GM18907 (cell line): ENCODE measurements at regions not wholly inside any gene's neighbourhood (a gene's known extent, or its start where the extent isn't known, plus 50 kb on each side); places are given as distances from the start of the nearest gene placed in this dataset.

ENCODE experiments used
- ATAC-seq: cut with Tn5 transposase; IDR thresholded peaks from one replicate; pipeline ENCODE4 v1.9.1; 2021; ENCODE audit warnings: mild to moderate bottlenecking, moderate library complexity; ENCODE audit not compliant: unreplicated experiment

DNA sequence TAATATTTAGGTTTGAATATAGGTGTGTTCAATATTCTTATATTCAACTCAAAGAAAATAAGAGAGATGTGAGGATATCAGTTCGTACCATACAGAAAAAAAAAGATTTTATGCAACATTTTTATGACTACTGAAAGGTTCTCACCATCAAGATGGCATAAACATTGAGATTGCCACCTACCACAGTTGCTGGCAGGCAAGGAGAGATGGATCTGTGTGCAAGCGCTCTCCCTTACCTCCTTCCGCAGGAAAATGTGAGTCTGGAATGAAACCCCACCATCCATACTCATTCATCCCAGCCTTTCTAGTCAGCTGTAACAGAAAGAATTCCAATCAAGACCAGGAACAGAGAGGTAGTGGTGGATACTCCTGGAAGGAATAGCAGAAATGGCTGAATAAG, 376.9 kb downstream of the PPP3CA start:
- no peak for ATAC-seq

DNA sequence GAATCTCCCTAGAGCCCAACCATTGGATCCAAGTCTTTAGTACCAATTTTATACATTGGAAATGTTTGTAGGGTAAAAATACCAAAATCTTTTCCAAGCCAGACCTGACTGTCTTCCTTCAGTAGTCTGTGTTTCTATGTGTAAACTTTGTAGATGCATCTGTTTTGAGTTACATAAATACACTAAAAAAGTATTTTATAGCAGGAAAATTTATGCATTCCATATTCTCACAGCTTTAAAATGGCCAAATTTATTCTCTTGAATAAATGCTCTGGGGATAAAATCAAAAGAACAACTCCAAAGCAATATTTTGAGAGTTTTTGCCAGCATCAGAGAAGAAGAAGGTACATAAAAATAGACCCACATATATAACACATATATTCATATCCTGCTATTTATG, 377.4 kb downstream of the PPP3CA start:
- no peak for ATAC-seq

DNA sequence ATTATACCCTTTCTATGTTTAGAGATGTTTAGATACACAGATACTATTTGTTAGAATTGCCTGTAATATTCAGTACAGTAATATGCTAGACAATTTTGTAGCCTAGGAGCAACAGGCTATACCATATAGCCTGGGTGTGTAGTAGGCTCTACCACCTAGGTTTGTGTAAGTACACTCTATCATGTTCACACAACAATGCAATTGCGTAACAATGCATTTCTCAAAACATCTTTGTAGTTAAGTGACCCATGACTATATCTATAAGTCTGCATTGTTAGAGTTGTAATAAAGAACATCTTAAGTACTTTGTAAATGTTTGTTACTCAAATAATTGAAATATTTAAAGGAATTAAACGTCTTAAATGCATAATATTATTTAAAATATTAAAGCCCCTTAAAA, 379.3 kb downstream of the PPP3CA start:
- ATAC-seq: no peak

DNA sequence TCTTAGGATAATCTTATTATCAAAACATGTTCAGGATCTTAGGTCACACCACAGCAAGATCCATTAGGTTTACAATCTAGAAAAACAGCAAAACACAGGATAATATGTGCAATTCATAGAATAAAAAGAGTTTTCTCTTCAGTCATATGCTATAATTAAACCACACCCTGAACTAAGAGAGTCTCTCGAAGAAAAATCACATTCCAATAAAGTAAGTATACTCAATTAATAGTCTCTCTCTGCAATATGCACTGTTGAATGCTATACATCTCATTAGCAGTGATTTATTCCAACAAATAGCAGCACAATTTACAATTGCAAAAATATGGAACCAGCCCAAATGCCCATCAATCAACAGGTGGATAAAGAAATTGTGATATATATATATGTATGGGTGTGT, 383.7 kb downstream of the PPP3CA start:
- ATAC-seq: no peak

DNA sequence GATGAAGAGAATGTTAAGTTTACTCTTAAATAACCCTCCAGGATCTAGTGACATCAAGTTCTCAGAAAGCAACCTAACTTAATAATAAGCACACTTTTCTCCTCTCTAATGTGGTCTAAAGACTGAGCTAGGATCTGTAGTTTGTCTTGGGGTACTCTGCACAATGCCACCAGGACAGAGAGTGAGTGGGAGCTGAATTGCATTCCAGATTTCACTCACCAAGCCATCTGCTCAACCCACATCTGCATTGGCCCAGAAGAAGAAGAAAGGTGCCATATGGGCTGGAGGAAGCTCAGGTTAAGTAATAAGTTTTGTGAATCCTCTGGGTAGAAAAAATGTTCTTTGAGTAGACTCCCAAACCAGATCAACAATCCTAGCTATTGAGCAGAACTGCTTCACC, 384.6 kb downstream of the PPP3CA start:
- no peak for ATAC-seq

DNA sequence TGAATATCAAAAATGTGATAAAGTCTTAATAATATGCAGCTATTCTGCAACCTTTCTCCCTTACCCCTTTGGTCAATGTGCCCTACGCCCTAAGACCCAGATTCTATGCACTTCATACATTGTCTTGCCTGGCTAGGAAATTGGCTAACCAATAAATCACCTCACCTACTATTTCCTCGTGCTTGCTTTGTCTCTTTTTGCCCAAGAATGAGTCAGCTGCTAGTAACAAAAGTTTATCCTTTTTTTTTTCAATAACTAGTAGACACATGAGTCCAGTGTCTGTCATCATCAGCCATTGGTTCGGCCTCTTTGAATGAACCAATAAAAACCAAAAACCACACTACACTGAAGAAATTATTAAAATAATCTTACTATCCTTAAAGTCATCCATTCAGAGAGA, 387.1 kb downstream of the PPP3CA start:
- ATAC-seq: no peak

DNA sequence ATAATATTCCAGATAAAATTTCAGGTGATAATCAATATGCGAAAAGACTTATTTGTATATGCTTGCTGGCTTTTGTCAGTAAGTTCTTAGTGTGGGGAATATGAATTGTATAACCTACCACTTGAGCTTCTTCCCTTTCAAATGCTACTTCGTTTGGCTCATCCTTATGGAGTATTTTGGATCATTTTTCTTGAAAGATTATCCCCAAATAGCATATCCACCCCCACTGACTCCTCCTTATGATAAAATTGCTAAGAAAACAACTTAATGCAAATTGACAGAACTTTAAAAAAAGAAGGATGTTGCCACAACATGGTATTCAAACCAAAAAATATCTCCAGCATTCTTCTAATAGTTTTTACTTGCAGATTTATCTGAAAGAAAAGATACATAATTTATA, 393.3 kb downstream of the PPP3CA start:
- no peak for ATAC-seq

DNA sequence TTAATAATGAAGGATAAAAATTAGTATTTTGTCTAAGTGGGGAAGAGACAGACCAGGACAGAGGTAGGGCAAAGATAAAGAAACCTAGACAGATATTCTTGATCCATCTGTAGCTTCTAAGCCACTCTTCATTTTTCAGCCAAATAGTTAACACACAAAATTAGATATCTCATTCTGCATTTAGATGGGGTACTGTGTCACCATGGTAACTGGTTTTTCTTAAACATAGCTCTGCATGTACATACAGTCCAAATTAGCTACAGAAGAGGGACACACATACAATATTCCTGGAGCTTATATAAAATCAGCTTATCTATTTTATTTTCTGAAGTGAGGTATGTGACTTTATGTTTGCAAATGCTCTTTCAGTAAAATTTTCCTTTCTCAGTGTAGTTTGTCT, 393.7 kb downstream of the PPP3CA start:
- no peak for ATAC-seq

DNA sequence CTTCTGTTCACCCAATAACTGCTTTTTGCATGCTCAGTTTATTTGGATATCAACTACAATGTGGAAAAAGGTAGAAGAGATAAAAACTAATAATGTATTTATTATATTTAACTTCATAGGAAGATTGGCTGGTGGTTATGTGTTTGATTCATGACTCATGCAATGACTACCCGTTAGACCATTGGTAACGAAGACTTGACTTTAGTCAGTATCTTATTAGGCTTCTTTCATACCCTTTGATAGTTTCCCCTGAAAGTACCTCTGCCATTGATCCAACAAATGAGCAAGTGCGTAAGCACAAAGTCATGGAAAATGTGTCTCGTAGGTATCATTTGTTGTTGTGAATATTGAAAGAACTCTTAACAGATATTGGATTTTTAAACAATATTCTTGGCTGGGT, 394.7 kb downstream of the PPP3CA start:
- ATAC-seq: no peak

DNA sequence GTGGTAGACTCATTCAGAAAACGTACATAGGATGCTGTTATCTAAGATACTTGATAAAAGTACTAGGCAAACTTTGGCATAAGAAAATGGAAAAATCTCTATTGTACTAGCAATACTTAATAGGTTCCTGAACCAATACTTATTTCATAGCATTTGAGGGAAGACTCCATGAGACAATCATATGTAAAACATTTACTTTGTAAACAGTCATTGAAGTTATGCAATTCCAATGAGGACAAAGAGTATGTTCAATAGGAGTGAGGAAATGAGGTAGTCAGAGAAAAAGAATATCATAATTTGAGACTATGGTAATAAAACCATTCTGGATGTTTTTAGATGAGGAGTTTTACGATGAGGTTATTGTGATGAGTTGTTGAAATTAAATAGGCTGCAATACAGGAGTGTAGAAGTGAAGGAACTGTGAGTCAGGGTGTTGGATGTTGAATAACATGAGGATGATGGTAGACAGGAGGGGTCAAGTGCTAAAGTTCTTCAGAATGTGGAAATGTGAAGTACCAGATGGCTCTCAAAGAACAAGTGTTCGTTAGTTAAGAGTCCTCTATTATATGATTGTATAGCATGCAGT, 397.9 kb downstream of the PPP3CA start:
- ATAC-seq: no peak

DNA sequence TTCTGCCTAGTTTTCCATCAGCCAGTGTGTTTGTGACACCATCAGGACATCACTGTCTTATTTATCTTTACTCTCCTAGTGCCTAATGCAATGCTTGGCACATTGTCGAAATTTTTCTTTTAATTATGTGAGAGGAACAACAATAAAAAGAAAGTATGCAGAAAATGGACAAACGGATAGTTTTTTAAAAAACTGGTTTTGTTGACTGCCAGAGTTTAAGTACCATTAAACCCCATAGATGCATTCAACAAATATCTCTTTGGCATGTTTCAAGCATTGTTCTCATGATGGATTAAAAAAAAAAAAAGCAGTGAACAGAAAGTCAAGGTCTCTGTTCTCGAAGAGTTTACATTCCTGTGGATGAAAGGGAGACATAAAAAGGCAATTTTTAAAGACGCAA, 398.4 kb downstream of the PPP3CA start:
- ATAC-seq: no peak

DNA sequence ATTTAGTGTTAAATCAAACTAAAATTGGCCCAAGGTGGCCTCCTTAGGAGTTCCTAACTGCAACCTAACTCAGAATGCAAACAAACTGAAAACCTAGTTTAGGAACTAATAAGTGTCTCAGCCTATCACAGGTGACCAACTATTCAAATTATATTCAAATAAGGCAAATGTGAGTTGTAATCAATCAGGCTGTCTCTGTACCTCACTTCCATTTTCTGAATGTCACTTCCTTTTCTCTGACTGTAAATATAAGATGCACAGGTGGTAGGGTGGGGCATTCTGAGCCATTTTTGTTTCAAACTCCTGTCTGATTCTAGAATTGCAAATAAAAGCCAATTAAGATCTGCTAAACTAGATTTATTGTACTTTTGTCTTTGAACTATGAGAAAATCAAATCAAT, 401.5 kb downstream of the PPP3CA start:
- ATAC-seq: no peak

DNA sequence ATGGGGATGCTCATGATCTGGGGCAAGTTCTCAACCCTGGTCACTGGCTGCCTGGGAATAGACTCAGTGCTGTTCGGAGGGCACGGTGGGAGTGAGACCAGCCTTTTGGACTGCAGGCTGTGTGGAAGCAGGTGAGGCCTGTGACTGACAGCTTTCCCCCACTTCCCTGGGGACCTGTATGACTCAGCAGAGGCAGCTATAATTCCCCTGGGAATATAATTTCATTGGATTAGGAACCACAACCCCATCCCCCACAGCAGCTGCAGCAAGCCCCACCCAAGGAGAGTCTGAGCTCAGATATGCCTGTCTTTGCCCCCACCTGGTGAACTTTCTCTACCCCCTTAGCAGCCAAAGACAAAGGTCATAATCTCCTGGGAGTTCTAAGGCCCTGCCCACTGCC, 408.6 kb downstream of the PPP3CA start:
- no peak for ATAC-seq

DNA sequence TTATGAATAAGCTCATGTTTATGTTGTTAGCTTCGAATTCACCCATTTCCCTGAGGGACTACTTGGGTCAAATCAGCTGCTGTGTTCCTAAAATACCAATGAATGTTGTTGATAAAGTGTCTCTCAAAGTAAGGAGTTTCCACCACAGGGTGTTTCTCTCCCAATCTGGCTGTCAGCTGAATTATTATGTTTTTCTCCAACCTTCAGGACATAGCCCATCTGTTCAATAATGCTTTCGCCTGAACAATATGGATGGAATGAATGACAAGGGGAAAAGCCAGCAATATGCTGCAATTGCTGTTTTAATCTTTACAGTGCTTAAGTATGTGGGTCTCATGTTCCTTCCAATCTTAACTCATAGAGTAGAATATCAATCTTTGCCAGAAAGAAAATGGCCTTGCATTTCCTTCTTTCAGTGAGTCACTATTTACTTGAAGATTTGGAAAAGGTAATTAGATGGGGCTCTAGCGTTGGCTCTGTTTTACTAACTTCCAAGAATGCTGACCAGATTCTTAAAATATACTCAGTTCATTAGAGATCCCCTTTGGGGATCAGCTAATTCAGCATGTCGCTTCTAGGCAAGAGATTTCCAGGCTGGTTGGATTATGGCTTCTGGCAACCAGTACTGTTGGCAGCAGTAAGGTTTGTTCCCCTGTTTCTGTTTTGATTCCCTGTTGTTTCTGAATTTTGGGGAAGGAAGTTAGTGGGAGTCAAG, 410.5 kb downstream of the PPP3CA start:
- ATAC-seq: no peak

DNA sequence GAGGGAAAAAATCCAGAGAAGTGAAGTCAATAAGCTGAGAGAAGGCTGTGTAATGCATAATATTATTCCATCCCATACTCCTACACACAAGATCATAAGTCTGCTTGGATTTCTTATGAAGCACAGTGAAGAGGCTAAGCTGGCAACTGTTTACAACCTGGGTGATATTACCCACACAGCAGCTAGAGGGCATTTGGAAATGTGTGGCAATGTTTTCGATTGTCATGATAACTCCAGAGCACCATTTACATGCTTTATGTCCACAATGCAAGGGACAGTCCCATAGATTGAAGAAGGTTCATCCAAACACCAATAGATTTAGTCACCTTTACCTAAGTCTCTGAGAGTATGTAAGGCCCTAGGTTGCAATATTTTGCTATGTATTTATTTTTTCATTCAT, 412.2 kb downstream of the PPP3CA start:
- ATAC-seq: peak; percentile 69

DNA sequence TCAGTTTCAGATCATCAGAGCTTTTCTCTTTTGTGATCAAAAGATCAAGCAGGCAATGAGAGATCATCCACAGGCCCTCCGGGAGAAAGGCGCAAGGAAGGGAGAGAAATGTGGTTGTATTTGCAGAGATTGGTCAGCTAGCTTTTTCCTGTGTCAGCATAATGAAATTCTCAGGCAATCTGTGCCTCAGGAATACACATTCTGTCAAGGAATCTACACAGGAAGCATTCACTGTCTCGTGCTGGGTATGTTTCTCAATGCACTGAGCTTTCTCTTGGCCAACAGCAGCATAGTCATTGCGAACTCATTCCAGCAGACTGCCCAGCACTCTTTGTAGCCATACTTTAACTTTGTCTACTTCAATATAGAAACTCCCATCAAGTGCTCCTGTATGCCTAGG, 413.7 kb downstream of the PPP3CA start:
- no peak for ATAC-seq

DNA sequence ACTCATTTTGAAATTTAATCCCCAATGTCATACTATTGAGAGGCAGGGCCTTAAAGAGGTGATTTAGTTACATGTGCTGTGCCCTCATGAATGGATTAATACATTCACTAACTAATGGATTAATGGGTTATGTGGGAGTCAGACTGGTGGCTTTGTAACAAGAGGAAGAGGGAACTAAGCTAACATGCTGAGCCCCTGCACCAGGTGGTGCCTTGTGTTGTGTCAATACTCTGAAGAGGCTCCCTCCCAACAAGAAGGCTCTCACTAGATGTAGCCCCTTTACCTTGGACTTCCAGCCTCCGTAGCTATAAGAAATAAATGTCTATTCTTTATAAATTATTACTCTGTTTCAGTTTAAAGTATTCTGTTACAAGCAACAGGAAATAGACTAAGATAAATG, 411.9 kb upstream of the EMCN start:
- ATAC-seq: no peak

DNA sequence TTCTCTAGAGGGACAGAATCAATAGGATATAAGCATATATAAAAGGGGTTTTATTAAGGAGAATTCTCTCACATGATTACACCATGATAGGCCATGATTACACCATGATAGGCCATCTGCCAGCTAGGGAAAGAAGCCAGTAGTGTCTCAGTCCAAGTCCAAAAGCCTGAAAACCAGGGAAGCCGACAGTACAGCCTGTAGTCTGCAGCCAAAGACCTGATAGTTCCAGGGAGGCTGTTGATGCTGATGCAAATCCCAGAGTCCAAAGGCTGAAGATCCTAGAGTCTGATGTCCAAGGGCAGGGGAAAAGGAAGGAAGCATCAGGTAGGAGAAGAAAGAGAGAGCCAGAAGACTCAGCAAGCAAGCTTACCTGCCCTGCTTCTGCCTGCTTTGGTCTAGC, 411.3 kb upstream of the EMCN start:
- no peak for ATAC-seq

DNA sequence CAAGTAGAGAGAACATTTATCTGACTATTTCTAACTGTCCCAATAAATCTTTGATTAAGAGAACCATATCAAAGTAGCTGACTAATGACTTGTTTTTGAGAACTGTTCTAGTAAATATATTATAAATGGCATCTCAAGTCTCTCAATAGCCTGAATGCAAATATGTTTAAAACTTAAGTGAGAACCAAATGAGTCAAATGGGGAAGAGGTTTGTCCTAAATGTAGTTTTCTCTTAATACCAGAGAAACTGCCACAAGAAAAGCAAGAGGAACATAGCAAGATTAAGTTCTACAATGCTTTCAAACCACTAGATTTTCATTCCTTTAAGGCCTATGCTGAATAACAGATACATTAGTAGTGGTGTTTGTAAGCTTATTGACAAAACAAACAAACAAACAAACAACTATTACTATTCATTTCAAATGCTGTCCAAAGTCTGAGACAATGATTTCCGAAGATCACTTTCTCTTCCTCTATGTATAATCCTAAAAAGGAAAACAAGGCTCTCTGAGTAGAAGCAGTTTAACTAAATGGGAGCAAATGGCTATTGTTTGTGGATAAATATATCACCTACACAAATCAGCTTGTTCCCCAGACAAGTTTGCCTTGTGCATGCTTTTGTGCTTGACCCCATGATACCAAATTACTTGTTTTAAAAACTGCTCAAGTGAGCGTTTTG, 408.4 kb upstream of the EMCN start:
- ATAC-seq: no peak

DNA sequence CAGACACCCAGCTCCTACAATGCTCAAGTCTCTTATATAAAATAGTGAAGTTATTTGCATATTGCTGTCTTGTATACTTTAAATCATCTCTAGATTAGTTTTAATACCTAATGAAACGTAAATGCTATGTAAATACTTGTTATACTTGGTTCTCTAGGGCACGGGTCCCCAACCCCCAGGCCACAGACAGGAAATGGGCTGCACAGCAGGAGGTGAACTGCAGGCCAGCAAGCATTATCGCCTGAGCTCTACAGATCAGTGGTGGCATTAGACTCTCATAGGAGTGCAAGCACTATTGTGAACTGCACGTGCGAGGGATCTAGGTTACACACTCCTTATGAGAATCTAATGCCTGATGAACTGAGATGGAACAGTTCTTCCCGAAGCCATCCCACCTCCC, 395.9 kb upstream of the EMCN start:
- no peak for ATAC-seq

DNA sequence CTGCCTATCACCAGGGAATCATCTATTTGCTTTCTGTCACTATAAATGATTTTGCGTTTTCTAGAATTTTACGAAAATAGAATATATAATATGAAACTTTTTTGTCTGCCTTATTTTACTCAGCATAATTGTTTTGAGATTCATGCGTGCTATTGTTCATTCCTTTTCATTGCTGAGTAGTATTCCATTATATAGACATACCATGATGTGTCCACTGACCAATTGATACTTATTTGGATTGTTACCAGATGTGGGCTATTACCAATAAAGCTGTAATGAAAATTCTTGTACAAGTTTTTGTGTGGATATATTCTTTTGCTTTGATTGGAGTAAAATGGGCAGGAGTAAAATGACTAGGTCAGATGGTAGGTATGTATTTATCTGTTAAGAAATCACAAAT, 390.7 kb upstream of the EMCN start:
- no peak for ATAC-seq
